Panc1 (cell line): ENCODE measurements at regions not wholly inside any gene's neighbourhood (a gene's known extent, or its start where the extent isn't known, plus 50 kb on each side); places are given as distances from the start of the nearest gene placed in this dataset.

ENCODE experiments used
- CTCF ChIP-seq: fragments of 450-650 bp; IDR thresholded peaks from 2 replicates; pipeline ENCODE4 v1.5.1; 2017; ENCODE audit warnings: mild to moderate bottlenecking
- REST ChIP-seq, 2 experiments: IDR thresholded peaks; 2 replicates each; pipeline ENCODE4 v1.6.1; 2011 to 2012; ENCODE audit warnings: low read depth in 2 of 2, control low read depth in 1 of 2, low read length in 1 of 2, mild to moderate bottlenecking in 1 of 2, moderate library complexity in 1 of 2; ENCODE audit not compliant: insufficient read depth in 1 of 2
- SIN3A ChIP-seq: IDR thresholded peaks from 2 replicates; pipeline ENCODE4 v1.6.1; 2012; ENCODE audit warnings: low read depth, mild to moderate bottlenecking, low read length, moderate library complexity, borderline replicate concordance; ENCODE audit not compliant: insufficient read depth

- TF ChIP-seq CTCF (no peak), SIN3A (no peak), REST (IDR thresholded peaks at IDR 0.05; ENCODE audit: insufficient read depth in 1 of 2, low read depth in 2 of 2, low read length in 1 of 2) (no peak)
These were observed 59.1 kb upstream of the ZNF648 start for GRCh38 chr1:182120411-182121258.
